NCI-H774 (cell line): ENCODE measurements at regions not wholly inside any gene's neighbourhood (a gene's known extent, or its start where the extent isn't known, plus 50 kb on each side); places are given as distances from the start of the nearest gene placed in this dataset.
"Not testable (repeated sequence)": the region's sequence is repeated elsewhere in the genome, so short reads cannot be mapped to it uniquely, and the experiment has no call there.

ENCODE experiments used
- DNase-seq: peaks from one replicate; lab custom pipeline; 2025; lab: John Stamatoyannopoulos, UW

- DNase-seq = no peak
Observed at GRCh38 chr2:210961249-210961648, 404.9 kb downstream of the CPS1 start.

GRCh38 chr2:210963386-210963785 is 407.0 kb downstream of the CPS1 start:
- DNase-seq = no peak

GRCh38 chr2:210964141-210964764 is 407.9 kb downstream of the CPS1 start:
- DNase-seq = no peak

- DNase-seq = no peak
Observed at GRCh38 chr2:210965472-210965871, 409.1 kb downstream of the CPS1 start.

GRCh38 chr2:210966330-210966729 is 409.9 kb downstream of the CPS1 start:
- DNase-seq = no peak

- no peak for DNase-seq
Observed at GRCh38 chr2:210971431-210971830, 415.0 kb downstream of the CPS1 start.

- DNase-seq = not testable (repeated sequence)
Observed at GRCh38 chr2:210986806-210987205, 430.4 kb downstream of the CPS1 start.

GRCh38 chr2:210991107-210991506 is 434.7 kb downstream of the CPS1 start:
- DNase-seq = no peak

GRCh38 chr2:210994104-210994503 is 437.7 kb downstream of the CPS1 start:
- DNase-seq = no peak

- DNase-seq = no peak
Observed at GRCh38 chr2:210997373-210997772, 441.0 kb downstream of the CPS1 start.

GRCh38 chr2:210998334-210998733 is 441.9 kb downstream of the CPS1 start:
- no peak for DNase-seq

- no peak for DNase-seq
Observed at GRCh38 chr2:211014376-211014775, 458.0 kb downstream of the CPS1 start.

- DNase-seq = no peak
Observed at GRCh38 chr2:211014906-211015305, 458.5 kb downstream of the CPS1 start.

- DNase-seq = not testable (repeated sequence)
Observed at GRCh38 chr2:211025089-211025488, 468.7 kb downstream of the CPS1 start.

GRCh38 chr2:211026109-211026508 is 469.7 kb downstream of the CPS1 start:
- DNase-seq = no peak

- DNase-seq = no peak
Observed at GRCh38 chr2:211027976-211028375, 471.6 kb downstream of the CPS1 start.

- DNase-seq = no peak
Observed at GRCh38 chr2:211033765-211034164, 477.4 kb downstream of the CPS1 start.

- no peak for DNase-seq
Observed at GRCh38 chr2:211035548-211036185, 479.3 kb downstream of the CPS1 start.

GRCh38 chr2:211045025-211045424 is 488.6 kb downstream of the CPS1 start:
- DNase-seq = peak; percentile 39

- DNase-seq = no peak
Observed at GRCh38 chr2:211049321-211050018, 493.1 kb downstream of the CPS1 start.

- DNase-seq = no peak
Observed at GRCh38 chr2:211055438-211055837, 499.0 kb downstream of the CPS1 start.

- no peak for DNase-seq
Observed at GRCh38 chr2:211061612-211062296, 505.4 kb downstream of the CPS1 start.

- no peak for DNase-seq
Observed at GRCh38 chr2:211062297-211062612, 505.9 kb downstream of the CPS1 start.
